ENCODE measurements at regions not wholly inside any gene's neighbourhood (a gene's known extent, or its start where the extent isn't known, plus 50 kb on each side); places are given as distances from the start of the nearest gene placed in this dataset.

DNA sequence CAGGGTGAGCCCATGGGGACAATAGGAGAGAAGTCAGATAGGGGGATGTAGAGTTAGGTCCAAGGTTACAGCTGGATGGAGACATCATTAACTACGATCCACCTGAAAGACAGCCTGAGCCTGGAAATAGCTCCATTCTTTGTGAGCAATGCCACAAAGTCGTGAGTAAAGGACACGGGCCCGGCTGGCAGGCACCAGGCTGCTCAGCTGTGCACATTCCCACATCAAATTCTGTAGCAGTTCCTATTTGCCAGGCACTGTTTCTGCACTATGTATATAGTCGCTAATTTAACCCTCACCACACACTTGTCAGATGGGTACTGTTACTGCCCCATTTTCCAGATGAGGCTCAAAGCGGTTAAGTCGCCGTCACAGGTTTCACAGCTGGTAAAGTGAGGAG, 338.0 kb upstream of the KAZN start:
- TF ChIP-seq, protein P1, sequence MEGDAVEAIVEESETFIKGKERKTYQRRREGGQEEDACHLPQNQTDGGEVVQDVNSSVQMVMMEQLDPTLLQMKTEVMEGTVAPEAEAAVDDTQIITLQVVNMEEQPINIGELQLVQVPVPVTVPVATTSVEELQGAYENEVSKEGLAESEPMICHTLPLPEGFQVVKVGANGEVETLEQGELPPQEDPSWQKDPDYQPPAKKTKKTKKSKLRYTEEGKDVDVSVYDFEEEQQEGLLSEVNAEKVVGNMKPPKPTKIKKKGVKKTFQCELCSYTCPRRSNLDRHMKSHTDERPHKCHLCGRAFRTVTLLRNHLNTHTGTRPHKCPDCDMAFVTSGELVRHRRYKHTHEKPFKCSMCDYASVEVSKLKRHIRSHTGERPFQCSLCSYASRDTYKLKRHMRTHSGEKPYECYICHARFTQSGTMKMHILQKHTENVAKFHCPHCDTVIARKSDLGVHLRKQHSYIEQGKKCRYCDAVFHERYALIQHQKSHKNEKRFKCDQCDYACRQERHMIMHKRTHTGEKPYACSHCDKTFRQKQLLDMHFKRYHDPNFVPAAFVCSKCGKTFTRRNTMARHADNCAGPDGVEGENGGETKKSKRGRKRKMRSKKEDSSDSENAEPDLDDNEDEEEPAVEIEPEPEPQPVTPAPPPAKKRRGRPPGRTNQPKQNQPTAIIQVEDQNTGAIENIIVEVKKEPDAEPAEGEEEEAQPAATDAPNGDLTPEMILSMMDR (IDR thresholded peaks at IDR 0.05; ENCODE audit: low read depth, low read length, missing control alignments), result no peak
- DNase-seq (ENCODE audit: extremely low read depth, low read depth), result no peak
- H3K4me3 ChIP-seq (replicated peaks; ENCODE audit: low read depth, low read length), result no peak overlapping the region

DNA sequence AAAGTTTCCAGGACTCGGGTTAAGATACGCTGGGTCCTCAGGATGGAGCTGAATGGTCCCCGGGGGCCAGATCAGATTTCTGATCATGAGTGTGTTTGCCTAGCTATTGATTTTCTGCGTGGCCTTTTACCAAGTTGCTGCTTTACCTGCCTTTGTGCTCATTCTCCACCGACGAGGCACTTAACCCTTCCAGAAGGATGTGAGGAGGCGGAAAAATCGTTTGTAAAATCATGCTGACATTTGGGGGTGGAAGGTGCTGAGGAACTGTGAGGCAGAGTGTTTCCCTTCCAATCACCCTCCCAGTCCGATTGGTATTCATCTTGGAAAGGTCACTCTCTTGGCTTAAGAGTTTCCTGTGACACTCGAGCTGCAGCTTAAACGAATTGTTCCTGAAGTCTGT, 337.1 kb upstream of the KAZN start:
- TF ChIP-seq, protein P1 (IDR thresholded peaks at IDR 0.05; ENCODE audit: low read depth, low read length, missing control alignments), result no peak
- H3K4me3 ChIP-seq (replicated peaks; ENCODE audit: low read depth, low read length), result no peak overlapping the region
- no peak for DNase-seq (ENCODE audit: extremely low read depth, low read depth)

DNA sequence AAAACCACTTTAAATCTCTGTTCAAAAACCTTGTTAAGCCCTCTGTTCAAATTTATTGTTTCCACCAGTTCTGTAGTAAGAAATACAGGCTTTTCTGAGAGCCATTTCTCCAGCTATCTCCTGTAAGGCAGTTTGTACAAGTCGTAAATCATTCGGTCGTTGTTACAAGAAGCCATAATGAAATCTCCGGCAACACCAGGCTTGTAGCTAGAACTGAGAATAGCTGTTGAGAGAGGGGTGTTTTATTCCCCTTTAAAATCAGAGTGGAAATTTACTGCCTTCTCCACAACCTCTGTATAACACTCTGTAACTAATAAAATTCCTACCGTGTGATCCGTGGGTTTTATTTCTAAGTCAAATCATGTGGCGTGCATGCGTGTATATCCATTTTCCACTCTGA, 335.8 kb upstream of the KAZN start:
- no peak for DNase-seq (ENCODE audit: extremely low read depth, low read depth)
- H3K4me3 ChIP-seq (replicated peaks; ENCODE audit: low read depth, low read length), result no peak overlapping the region
- TF ChIP-seq, protein P1 (IDR thresholded peaks at IDR 0.05; ENCODE audit: low read depth, low read length, missing control alignments), result no peak

- TF ChIP-seq, protein P1 (IDR thresholded peaks at IDR 0.05; ENCODE audit: low read depth, low read length, missing control alignments), result no peak
- no peak for DNase-seq (ENCODE audit: extremely low read depth, low read depth)
- H3K4me3 ChIP-seq (replicated peaks; ENCODE audit: low read depth, low read length), result no peak overlapping the region
These were observed 335.3 kb upstream of the KAZN start for GRCh38 chr1:14263225-14263624.

DNA sequence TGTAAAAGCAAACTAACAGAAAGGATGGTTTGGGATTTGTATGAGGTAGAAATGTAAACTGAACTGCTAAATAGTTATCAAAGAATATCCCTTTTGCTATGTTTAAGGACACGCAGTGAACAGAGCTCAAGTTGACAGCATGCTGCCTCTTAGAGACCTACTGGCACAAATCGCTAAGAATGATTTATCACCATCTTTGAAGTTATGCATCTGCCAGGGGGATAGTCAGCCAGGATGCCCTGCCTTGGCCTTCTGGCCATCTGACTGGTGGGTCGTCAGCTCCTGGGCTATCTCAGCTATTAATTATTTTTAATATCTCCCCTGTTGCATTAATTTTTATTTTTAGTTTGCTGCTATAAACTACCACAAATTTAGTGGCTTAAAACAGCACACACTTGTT, 334.8 kb upstream of the KAZN start:
- no peak for DNase-seq (ENCODE audit: extremely low read depth, low read depth)
- H3K4me3 ChIP-seq (replicated peaks; ENCODE audit: low read depth, low read length), result no peak overlapping the region
- TF ChIP-seq, protein P1 (IDR thresholded peaks at IDR 0.05; ENCODE audit: low read depth, low read length, missing control alignments), result no peak

- no peak overlapping the region for H3K4me3 ChIP-seq (replicated peaks; ENCODE audit: low read depth, low read length)
- DNase-seq (ENCODE audit: extremely low read depth, low read depth), result no peak
- TF ChIP-seq, protein P1 (IDR thresholded peaks at IDR 0.05; ENCODE audit: low read depth, low read length, missing control alignments), result no peak
These were observed 333.0 kb upstream of the KAZN start for GRCh38 chr1:14265495-14265894.

GRCh38 chr1:14267991-14268390, 330.5 kb upstream of the KAZN start:
- TF ChIP-seq, protein P1 (IDR thresholded peaks at IDR 0.05; ENCODE audit: low read depth, low read length, missing control alignments), result no peak
- H3K4me3 ChIP-seq (replicated peaks; ENCODE audit: low read depth, low read length), result no peak overlapping the region
- no peak for DNase-seq (ENCODE audit: extremely low read depth, low read depth)
